Glomerular visceral epithelial cell (primary cell): ENCODE measurements at regions not wholly inside any gene's neighbourhood (a gene's known extent, or its start where the extent isn't known, plus 50 kb on each side); places are given as distances from the start of the nearest gene placed in this dataset.
"Not testable (repeated sequence)": the region's sequence is repeated elsewhere in the genome, so short reads cannot be mapped to it uniquely, and the experiment has no call there.

Experiments used
- DNase-seq: peaks from one replicate; pipeline ENCODE4 v3.0.0-alpha.2; 2016; ENCODE audit errors: extremely low spot score

- no peak for DNase-seq
Measured at GRCh38 chr3:81186412-81186811, 575.0 kb downstream of the GBE1 start.

GRCh38 chr3:81182086-81182875 is 579.2 kb downstream of the GBE1 start:
- DNase-seq: not testable (repeated sequence)

- DNase-seq: no peak
Measured at GRCh38 chr3:81173514-81173913, 587.9 kb downstream of the GBE1 start.

- DNase-seq: no peak
Measured at GRCh38 chr3:81170298-81170697, 591.1 kb downstream of the GBE1 start.

GRCh38 chr3:81164806-81165205 is 596.6 kb downstream of the GBE1 start:
- DNase-seq: no peak

- DNase-seq: no peak
Measured at GRCh38 chr3:81161851-81162250, 599.6 kb downstream of the GBE1 start.

- DNase-seq: no peak
Measured at GRCh38 chr3:81161100-81161499, 600.3 kb downstream of the GBE1 start.

- DNase-seq: no peak
Measured at GRCh38 chr3:81154611-81155143, 606.8 kb downstream of the GBE1 start.

- DNase-seq: no peak
Measured at GRCh38 chr3:81152156-81152555, 609.3 kb downstream of the GBE1 start.

- no peak for DNase-seq
Measured at GRCh38 chr3:81132995-81133394, 628.5 kb downstream of the GBE1 start.

- no peak for DNase-seq
Measured at GRCh38 chr3:81105789-81106488, 655.5 kb downstream of the GBE1 start.

- no peak for DNase-seq
Measured at GRCh38 chr3:81105206-81105605, 656.2 kb downstream of the GBE1 start.

- no peak for DNase-seq
Measured at GRCh38 chr3:81097889-81098288, 663.6 kb downstream of the GBE1 start.

- no peak for DNase-seq
Measured at GRCh38 chr3:81095956-81096355, 665.5 kb downstream of the GBE1 start.

- DNase-seq: no peak
Measured at GRCh38 chr3:81094986-81095385, 666.5 kb downstream of the GBE1 start.

GRCh38 chr3:81087607-81088006 is 673.8 kb downstream of the GBE1 start:
- DNase-seq: no peak

GRCh38 chr3:81086348-81086747 is 675.1 kb downstream of the GBE1 start:
- no peak for DNase-seq

- DNase-seq: no peak
Measured at GRCh38 chr3:81080608-81081007, 680.8 kb downstream of the GBE1 start.

GRCh38 chr3:81072591-81072990 is 688.9 kb downstream of the GBE1 start:
- no peak for DNase-seq

- no peak for DNase-seq
Measured at GRCh38 chr3:81068546-81068945, 692.9 kb downstream of the GBE1 start.

GRCh38 chr3:81063896-81064295 is 697.5 kb downstream of the GBE1 start:
- DNase-seq: no peak

GRCh38 chr3:81051133-81051532 is 710.3 kb downstream of the GBE1 start:
- not testable (repeated sequence) for DNase-seq

GRCh38 chr3:81048058-81048665 is 713.3 kb downstream of the GBE1 start:
- no peak for DNase-seq
